Body of pancreas (tissue), 4 donors: ENCODE measurements at regions not wholly inside any gene's neighbourhood (a gene's known extent, or its start where the extent isn't known, plus 50 kb on each side); places are given as distances from the start of the nearest gene placed in this dataset.

Experiments
- POLR2A ChIP-seq, 3 donors: fragments of 450-650 bp; IDR thresholded peaks; one replicate each; pipeline ENCODE4 v1.6.1; 2016; ENCODE audit warnings: antibody characterized with exemption in 3 of 3, mild to moderate bottlenecking in 2 of 3
- TF ChIP-seq, protein P1 (sequence below), 7 experiments: fragments of 450-650 bp in 4 of 7; fragments of 200-600 bp in 3 of 7; sonication (generic) in 3 of 7; IDR thresholded peaks; one replicate each; pipeline ENCODE4 v1.5.1; 2016 to 2019; ENCODE audit warnings: antibody characterized with exemption in 7 of 7

DNA sequence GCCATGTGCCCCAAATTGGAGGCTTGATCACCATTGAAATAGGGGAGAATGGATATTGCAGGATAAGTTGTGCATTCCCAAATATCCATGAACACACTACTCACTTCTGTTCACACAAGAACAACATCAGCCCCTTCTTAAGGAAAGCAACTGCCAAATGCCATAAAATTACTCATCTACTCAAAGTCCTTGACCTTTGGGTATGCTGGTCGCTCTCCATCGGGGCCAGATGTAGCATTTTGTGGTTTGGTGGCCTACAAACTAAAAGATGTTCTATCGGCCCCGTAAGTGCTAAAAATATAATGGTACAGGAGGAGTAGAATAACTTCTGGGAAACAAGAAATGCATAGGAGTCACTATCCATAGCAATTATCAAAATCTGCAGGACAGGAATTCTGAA is 362.6 kb downstream of the AEBP2 start:
- TF ChIP-seq, protein P1, sequence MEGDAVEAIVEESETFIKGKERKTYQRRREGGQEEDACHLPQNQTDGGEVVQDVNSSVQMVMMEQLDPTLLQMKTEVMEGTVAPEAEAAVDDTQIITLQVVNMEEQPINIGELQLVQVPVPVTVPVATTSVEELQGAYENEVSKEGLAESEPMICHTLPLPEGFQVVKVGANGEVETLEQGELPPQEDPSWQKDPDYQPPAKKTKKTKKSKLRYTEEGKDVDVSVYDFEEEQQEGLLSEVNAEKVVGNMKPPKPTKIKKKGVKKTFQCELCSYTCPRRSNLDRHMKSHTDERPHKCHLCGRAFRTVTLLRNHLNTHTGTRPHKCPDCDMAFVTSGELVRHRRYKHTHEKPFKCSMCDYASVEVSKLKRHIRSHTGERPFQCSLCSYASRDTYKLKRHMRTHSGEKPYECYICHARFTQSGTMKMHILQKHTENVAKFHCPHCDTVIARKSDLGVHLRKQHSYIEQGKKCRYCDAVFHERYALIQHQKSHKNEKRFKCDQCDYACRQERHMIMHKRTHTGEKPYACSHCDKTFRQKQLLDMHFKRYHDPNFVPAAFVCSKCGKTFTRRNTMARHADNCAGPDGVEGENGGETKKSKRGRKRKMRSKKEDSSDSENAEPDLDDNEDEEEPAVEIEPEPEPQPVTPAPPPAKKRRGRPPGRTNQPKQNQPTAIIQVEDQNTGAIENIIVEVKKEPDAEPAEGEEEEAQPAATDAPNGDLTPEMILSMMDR (IDR thresholded peaks at IDR 0.05), result no peak
- no peak for TF ChIP-seq POLR2A (IDR thresholded peaks at IDR 0.05)
